NCI-H1930 (cell line): ENCODE measurements at regions not wholly inside any gene's neighbourhood (a gene's known extent, or its start where the extent isn't known, plus 50 kb on each side); places are given as distances from the start of the nearest gene placed in this dataset.
"Not testable (repeated sequence)": the region's sequence is repeated elsewhere in the genome, so short reads cannot be mapped to it uniquely, and the experiment has no call there.

Experiments used
- DNase-seq, 2 experiments: peaks; one replicate each; lab custom pipeline; 2025; lab: John Stamatoyannopoulos, UW

- no peak for DNase-seq
These were observed 129.1 kb upstream of the TBX3 start for GRCh38 chr12:114812858-114813761.

GRCh38 chr12:114812384-114812783 is 128.4 kb upstream of the TBX3 start:
- no peak for DNase-seq

- DNase-seq, result no peak
These were observed 125.1 kb upstream of the TBX3 start for GRCh38 chr12:114809097-114809496.

- DNase-seq, result not testable (repeated sequence)
These were observed 117.4 kb upstream of the TBX3 start for GRCh38 chr12:114801381-114801780.

- not testable (repeated sequence) for DNase-seq
These were observed 116.6 kb upstream of the TBX3 start for GRCh38 chr12:114800566-114800965.

GRCh38 chr12:114799574-114800487 is 115.9 kb upstream of the TBX3 start:
- DNase-seq, result no peak

GRCh38 chr12:114794049-114794558 is 110.1 kb upstream of the TBX3 start:
- no peak for DNase-seq

- DNase-seq, result no peak
These were observed 106.3 kb upstream of the TBX3 start for GRCh38 chr12:114790276-114790675.

GRCh38 chr12:114789821-114790220 is 105.8 kb upstream of the TBX3 start:
- DNase-seq, result no peak

GRCh38 chr12:114789276-114789675 is 105.3 kb upstream of the TBX3 start:
- DNase-seq, result no peak

- no peak for DNase-seq
These were observed 100.6 kb upstream of the TBX3 start for GRCh38 chr12:114784526-114784925.

- no peak for DNase-seq
These were observed 99.2 kb upstream of the TBX3 start for GRCh38 chr12:114783089-114783618.

- no peak for DNase-seq
These were observed 96.9 kb upstream of the TBX3 start for GRCh38 chr12:114780746-114781399.

- no peak for DNase-seq
These were observed 95.7 kb upstream of the TBX3 start for GRCh38 chr12:114779647-114780046.

GRCh38 chr12:114779186-114779585 is 95.2 kb upstream of the TBX3 start:
- no peak for DNase-seq

GRCh38 chr12:114776731-114777442 is 92.9 kb upstream of the TBX3 start:
- no peak for DNase-seq

GRCh38 chr12:114774699-114775098 is 90.7 kb upstream of the TBX3 start:
- no peak for DNase-seq

- no peak for DNase-seq
These were observed 90.2 kb upstream of the TBX3 start for GRCh38 chr12:114774197-114774596.

- no peak for DNase-seq
These were observed 86.3 kb upstream of the TBX3 start for GRCh38 chr12:114770323-114770722.

GRCh38 chr12:114769634-114770033 is 85.7 kb upstream of the TBX3 start:
- no peak for DNase-seq
